Skeletal muscle satellite cell (primary cell): ENCODE measurements at regions not wholly inside any gene's neighbourhood (a gene's known extent, or its start where the extent isn't known, plus 50 kb on each side); places are given as distances from the start of the nearest gene placed in this dataset.
A peak's percentile ranks its signal among the peaks of the same experiment; 100 is the strongest.
"Not testable (repeated sequence)": the region's sequence is repeated elsewhere in the genome, so short reads cannot be mapped to it uniquely, and the experiment has no call there.

Experiments
- H3K27me3 ChIP-seq: 2 replicates; pipeline ENCODE4 v1.7.0; 2013; ENCODE audit warnings: low read length; ENCODE audit not compliant: control insufficient read depth, insufficient read depth
- H3K36me3 ChIP-seq: 2 replicates; pipeline ENCODE4 v1.7.0; 2013; ENCODE audit warnings: mild to moderate bottlenecking, control low read depth, low read length; ENCODE audit not compliant: insufficient read depth
- H3K4me1 ChIP-seq: 2 replicates; pipeline ENCODE4 v1.7.0; 2013; ENCODE audit warnings: low read length; ENCODE audit not compliant: control insufficient read depth, insufficient read depth
- H3K4me2 ChIP-seq: 2 replicates; pipeline ENCODE4 v1.7.0; 2013; ENCODE audit warnings: mild to moderate bottlenecking, low read length
- H3K4me3 ChIP-seq: 2 replicates; pipeline ENCODE4 v1.7.0; 2013; ENCODE audit warnings: low read length
- H3K9ac ChIP-seq: 2 replicates; pipeline ENCODE4 v1.7.0; 2013; ENCODE audit warnings: mild to moderate bottlenecking, low read depth, low read length, moderate library complexity
- H3K9me3 ChIP-seq: replicated peaks from 2 replicates; pipeline ENCODE4 v1.7.0; 2013; ENCODE audit warnings: mild to moderate bottlenecking, control low read depth, low read length

- H3K9ac ChIP-seq, result no peak overlapping the region
These were observed 60.5 kb downstream of the DSEL start for GRCh38 chr18:67455890-67456501.

GRCh38 chr18:67453901-67454300, 62.6 kb downstream of the DSEL start:
- H3K4me3 ChIP-seq, result no peak overlapping the region
- no peaks in the 10 kb centered on the region for H3K4me1 ChIP-seq
- no peaks in the 10 kb centered on the region for H3K36me3 ChIP-seq
- no peaks in the 10 kb centered on the region for H3K9me3 ChIP-seq
- no peaks in the 10 kb centered on the region for H3K27me3 ChIP-seq
- no peak overlapping the region for H3K9ac ChIP-seq
- H3K4me2 ChIP-seq, result no peak overlapping the region

More at GRCh38 chr18:67455890-67456501, 60.5 kb downstream of the DSEL start:
- H3K4me1 ChIP-seq, result no peaks in the 10 kb centered on the region
- no peaks in the 10 kb centered on the region for H3K9me3 ChIP-seq
- no peak overlapping the region for H3K4me2 ChIP-seq
- no peaks in the 10 kb centered on the region for H3K36me3 ChIP-seq
- H3K27me3 ChIP-seq, result no peaks in the 10 kb centered on the region
- H3K4me3 ChIP-seq, result no peak overlapping the region

GRCh38 chr18:67451960-67452359, 64.6 kb downstream of the DSEL start:
- no peak overlapping the region for H3K4me2 ChIP-seq
- no peak overlapping the region for H3K9ac ChIP-seq
- H3K9me3 ChIP-seq, result no peaks in the 10 kb centered on the region
- no peaks in the 10 kb centered on the region for H3K36me3 ChIP-seq
- no peak overlapping the region for H3K4me3 ChIP-seq
- H3K27me3 ChIP-seq, result no peaks in the 10 kb centered on the region
- H3K4me1 ChIP-seq, result no peaks in the 10 kb centered on the region

GRCh38 chr18:67451101-67451500, 65.4 kb downstream of the DSEL start:
- H3K9me3 ChIP-seq, H3K4me3 ChIP-seq, H3K4me1 ChIP-seq, H3K4me2 ChIP-seq, H3K27me3 ChIP-seq, H3K36me3 ChIP-seq, H3K9ac ChIP-seq: not testable (repeated sequence)

- no peak overlapping the region for H3K4me3 ChIP-seq
- peaks cover 9% of the 10 kb centered on the region for H3K4me1 ChIP-seq
- H3K4me2 ChIP-seq, result no peak overlapping the region
- no peaks in the 10 kb centered on the region for H3K9me3 ChIP-seq
- no peaks in the 10 kb centered on the region for H3K27me3 ChIP-seq
- no peaks in the 10 kb centered on the region for H3K36me3 ChIP-seq
- H3K9ac ChIP-seq, result no peak overlapping the region
These were observed 82.5 kb downstream of the DSEL start for GRCh38 chr18:67433971-67434370.

- H3K9ac ChIP-seq, result no peak overlapping the region
- H3K9me3 ChIP-seq, result no peaks in the 10 kb centered on the region
- H3K27me3 ChIP-seq, result no peaks in the 10 kb centered on the region
- H3K4me3 ChIP-seq, result no peak overlapping the region
- H3K36me3 ChIP-seq, result no peaks in the 10 kb centered on the region
- no peak overlapping the region for H3K4me2 ChIP-seq
- peaks cover 18% of the 10 kb centered on the region for H3K4me1 ChIP-seq
These were observed 83.7 kb downstream of the DSEL start for GRCh38 chr18:67432806-67433205.

GRCh38 chr18:67428805-67429204, 87.7 kb downstream of the DSEL start:
- Histone ChIP-seq H3K4me3 (no peak overlapping the region), H3K4me2 (peak overlapping the region; percentile 48), H3K36me3 (no peaks in the 10 kb centered on the region), H3K4me1 (peaks cover 46% of the 10 kb centered on the region), H3K27me3 (no peaks in the 10 kb centered on the region), H3K9me3 (no peaks in the 10 kb centered on the region), H3K9ac (peak overlapping the region; percentile 63)

- H3K27me3 ChIP-seq, result no peaks in the 10 kb centered on the region
- H3K9ac ChIP-seq, result peak overlapping the region; percentile 63
- H3K4me2 ChIP-seq, result peak overlapping the region; percentile 48
- H3K36me3 ChIP-seq, result no peaks in the 10 kb centered on the region
- no peaks in the 10 kb centered on the region for H3K9me3 ChIP-seq
- H3K4me3 ChIP-seq, result no peak overlapping the region
- H3K4me1 ChIP-seq, result peaks cover 46% of the 10 kb centered on the region
These were observed 88.4 kb downstream of the DSEL start for GRCh38 chr18:67428158-67428557.

GRCh38 chr18:67426486-67426885, 90.0 kb downstream of the DSEL start:
- H3K27me3 ChIP-seq, result no peaks in the 10 kb centered on the region

GRCh38 chr18:67425672-67426071, 90.8 kb downstream of the DSEL start:
- H3K36me3 ChIP-seq, result no peaks in the 10 kb centered on the region

More at GRCh38 chr18:67426486-67426885, 90.0 kb downstream of the DSEL start:
- no peak overlapping the region for H3K4me3 ChIP-seq
- H3K4me1 ChIP-seq, result peaks cover 44% of the 10 kb centered on the region
- no peak overlapping the region for H3K9ac ChIP-seq
- no peaks in the 10 kb centered on the region for H3K9me3 ChIP-seq
- no peak overlapping the region for H3K4me2 ChIP-seq
- no peaks in the 10 kb centered on the region for H3K36me3 ChIP-seq

GRCh38 chr18:67421651-67422050, 94.9 kb downstream of the DSEL start:
- Histone ChIP-seq H3K36me3 (no peaks in the 10 kb centered on the region), H3K9ac (no peak overlapping the region), H3K9me3 (no peaks in the 10 kb centered on the region), H3K4me1 (peaks cover 28% of the 10 kb centered on the region), H3K27me3 (no peaks in the 10 kb centered on the region), H3K4me3 (no peak overlapping the region), H3K4me2 (peak overlapping the region; percentile 16)

More at GRCh38 chr18:67425672-67426071, 90.8 kb downstream of the DSEL start:
- Histone ChIP-seq H3K9ac (peak overlapping the region; percentile 2), H3K9me3 (no peaks in the 10 kb centered on the region), H3K4me2 (peak overlapping the region; percentile 35), H3K27me3 (no peaks in the 10 kb centered on the region), H3K4me3 (no peak overlapping the region), H3K4me1 (peaks cover 47% of the 10 kb centered on the region)

GRCh38 chr18:67417864-67418523, 98.5 kb downstream of the DSEL start:
- H3K9ac ChIP-seq, result peak overlapping the region; percentile 50
- H3K4me3 ChIP-seq, result peak overlapping the region; percentile 61
- H3K36me3 ChIP-seq, result no peaks in the 10 kb centered on the region
- H3K9me3 ChIP-seq, result no peaks in the 10 kb centered on the region
- H3K4me2 ChIP-seq, result peak overlapping the region; percentile 75
- peaks cover 9% of the 10 kb centered on the region for H3K4me1 ChIP-seq
- no peaks in the 10 kb centered on the region for H3K27me3 ChIP-seq
